ENCODE measurements at regions not wholly inside any gene's neighbourhood (a gene's known extent, or its start where the extent isn't known, plus 50 kb on each side); places are given as distances from the start of the nearest gene placed in this dataset.

- TF ChIP-seq CTCF (IDR thresholded peaks at IDR 0.05; ENCODE audit: low read depth, low read length, poor library complexity, severe bottlenecking): no peak
- no peak for TF ChIP-seq EZH2phosphoT487 (IDR thresholded peaks at IDR 0.05; ENCODE audit: borderline replicate concordance, low read length)
Observed at GRCh38 chr16:62933929-62934328, 897.7 kb upstream of the CDH8 start.

All from DOHH2 (cell line).